ENCODE measurements at regions not wholly inside any gene's neighbourhood (a gene's known extent, or its start where the extent isn't known, plus 50 kb on each side); places are given as distances from the start of the nearest gene placed in this dataset.

GRCh38 chr18:79629249-79629558 is 50.4 kb upstream of the CTDP1 start:
- WGBS = 91% methylated on average over 10 of the region's 10 CpGs
- Histone ChIP-seq H3K27me3 (no peaks in the 10 kb centered on the region), H3K36me3 (no peaks in the 10 kb centered on the region), H3K27ac (no peak overlapping the region), H3K4me3 (no peak overlapping the region), H3K9me3 (no peaks in the 10 kb centered on the region), H3K4me1 (peaks cover 5% of the 10 kb centered on the region)
- peak in 1 of 2 donors; percentile 47 for DNase-seq (ENCODE audit: low spot score in 2 of 2)
- no peak for TF ChIP-seq CTCF (IDR thresholded peaks at IDR 0.05)
- no peak for TF ChIP-seq POLR2AphosphoS5 (IDR thresholded peaks at IDR 0.05)
- TF ChIP-seq POLR2A (IDR thresholded peaks at IDR 0.05) = no peak
- TF ChIP-seq EP300 (IDR thresholded peaks at IDR 0.05) = no peak

GRCh38 chr18:79629606-79630005 is 50.0 kb upstream of the CTDP1 start:
- peak in 1 of 2 donors; percentile 63 for DNase-seq (ENCODE audit: low spot score in 2 of 2)
- no peak for TF ChIP-seq POLR2AphosphoS5 (IDR thresholded peaks at IDR 0.05)
- no peak for TF ChIP-seq POLR2A (IDR thresholded peaks at IDR 0.05)
- TF ChIP-seq EP300 (IDR thresholded peaks at IDR 0.05) = no peak
- no peak for TF ChIP-seq CTCF (IDR thresholded peaks at IDR 0.05)
- 90% methylated on average over 6 of the region's 6 CpGs for WGBS

More at GRCh38 chr18:79629606-79630005, 50.0 kb upstream of the CTDP1 start:
- H3K4me3 ChIP-seq = no peak overlapping the region
- H3K4me1 ChIP-seq = peaks cover 5% of the 10 kb centered on the region
- no peak overlapping the region for H3K27ac ChIP-seq
- no peaks in the 10 kb centered on the region for H3K9me3 ChIP-seq
- no peaks in the 10 kb centered on the region for H3K36me3 ChIP-seq
- no peaks in the 10 kb centered on the region for H3K27me3 ChIP-seq

All from suprapubic skin (tissue), 4 donors.